ENCODE measurements at regions not wholly inside any gene's neighbourhood (a gene's known extent, or its start where the extent isn't known, plus 50 kb on each side); places are given as distances from the start of the nearest gene placed in this dataset.
"Not testable (repeated sequence)": the region's sequence is repeated elsewhere in the genome, so short reads cannot be mapped to it uniquely, and the experiment has no call there.

DNA sequence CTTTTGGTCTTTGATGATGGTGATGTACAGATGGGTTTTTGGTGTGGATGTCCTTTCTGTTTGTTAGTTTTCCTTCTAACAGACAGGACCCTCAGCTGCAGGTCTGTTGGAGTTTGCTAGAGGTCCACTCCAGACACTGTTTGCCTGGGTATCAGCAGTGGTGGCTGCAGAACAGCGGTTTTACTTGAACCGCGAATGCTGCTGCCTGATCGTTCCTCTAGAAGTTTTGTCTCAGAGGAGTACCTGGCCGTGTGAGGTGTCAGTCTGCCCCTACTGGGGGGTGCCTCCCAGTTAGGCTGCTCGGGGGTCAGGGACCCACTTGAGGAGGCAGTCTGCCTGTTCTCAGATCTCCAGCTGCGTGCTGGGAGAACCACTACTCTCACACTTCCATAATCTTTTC, 125.0 kb downstream of the GOLGA6L6 start:
- H3K4me1 Mint-ChIP-seq (ENCODE audit: insufficient read depth, unreplicated experiment); H3K36me3 Mint-ChIP-seq (ENCODE audit: insufficient read depth, unreplicated experiment); H3K27ac Mint-ChIP-seq (ENCODE audit: low read depth, unreplicated experiment); BruUV-seq (replicated peaks); intact Hi-C loops (cut with micrococcal nuclease); H3K4me3 Mint-ChIP-seq (ENCODE audit: unreplicated experiment); CTCF ChIA-PET; DNase-seq (ENCODE audit: unreplicated experiment); H3K27me3 Mint-ChIP-seq (ENCODE audit: insufficient read depth, unreplicated experiment): not testable (repeated sequence)
- H3K9me3 Mint-ChIP-seq (ENCODE audit: unreplicated experiment): peaks cover 14% of the 10 kb centered on the region
- POLR2A ChIA-PET: interaction anchor here (0.6 kb wide), 1 partner anchor 630 kb away, joined by 3 read pairs; no protein-coding TSS in a partner anchor

DNA sequence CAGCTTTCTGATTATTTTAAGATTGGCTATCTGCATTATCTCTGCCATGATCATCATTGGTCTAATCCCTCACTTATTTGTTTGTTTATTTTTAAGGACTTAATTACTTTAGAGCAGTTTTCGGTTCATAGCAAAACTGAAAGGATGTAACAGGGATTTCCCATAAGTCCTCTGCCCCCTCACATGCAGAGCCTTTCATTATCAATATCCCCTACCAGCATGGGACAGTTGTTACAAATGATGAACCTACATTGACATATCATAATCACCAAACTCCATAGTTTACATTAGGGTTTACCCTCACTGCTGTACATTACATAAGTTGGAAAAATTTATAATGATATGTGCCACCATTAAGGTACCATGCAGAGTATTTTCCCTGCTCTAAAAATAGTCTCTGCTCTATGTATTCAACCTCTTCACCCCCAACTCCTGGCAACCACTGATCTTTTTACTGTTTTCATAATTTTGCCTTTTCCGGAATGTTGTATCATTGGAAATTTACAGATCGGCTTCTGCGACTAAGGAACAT, 131.9 kb downstream of the GOLGA6L6 start:
- CTCF ChIA-PET: interaction anchor here (0.8 kb wide), 1 partner anchor 215 kb away, joined by 3 read pairs; no protein-coding TSS in a partner anchor
- H3K9me3 Mint-ChIP-seq (ENCODE audit: unreplicated experiment); H3K27me3 Mint-ChIP-seq (ENCODE audit: insufficient read depth, unreplicated experiment); DNase-seq (ENCODE audit: unreplicated experiment); intact Hi-C loops (cut with micrococcal nuclease); H3K27ac Mint-ChIP-seq (ENCODE audit: low read depth, unreplicated experiment); H3K36me3 Mint-ChIP-seq (ENCODE audit: insufficient read depth, unreplicated experiment); BruUV-seq (replicated peaks); H3K4me3 Mint-ChIP-seq (ENCODE audit: unreplicated experiment); H3K4me1 Mint-ChIP-seq (ENCODE audit: insufficient read depth, unreplicated experiment); POLR2A ChIA-PET: not testable (repeated sequence)

DNA sequence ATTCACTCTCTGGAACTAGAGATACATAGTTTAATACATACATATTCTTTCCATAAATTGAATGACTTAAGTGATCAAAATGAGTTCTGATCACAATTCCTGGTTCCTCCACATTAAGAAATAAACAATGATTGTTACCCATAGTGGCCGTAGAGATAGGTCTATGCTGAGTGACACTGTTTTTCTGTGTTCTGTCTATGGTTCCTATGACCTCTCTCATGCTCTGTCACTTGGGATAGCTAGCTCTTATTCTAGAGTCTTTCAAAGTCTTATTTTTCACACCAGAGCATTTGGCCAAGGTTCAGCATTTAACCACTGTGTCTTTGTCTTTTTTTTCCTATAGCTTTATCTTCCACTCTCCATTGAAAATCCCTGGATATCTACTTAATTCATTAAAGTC, 132.4 kb downstream of the GOLGA6L6 start:
- ChIA-PET POLR2A (no interaction called here), CTCF (interaction anchor here (0.8 kb wide), 1 partner anchor 215 kb away, joined by 3 read pairs; no protein-coding TSS in a partner anchor)
- BruUV-seq (replicated peaks): no TSS peak
- no peak overlapping the region for H3K4me3 Mint-ChIP-seq (ENCODE audit: unreplicated experiment)
- H3K9me3 Mint-ChIP-seq (ENCODE audit: unreplicated experiment): peaks cover 2% of the 10 kb centered on the region
- no peaks in the 10 kb centered on the region for H3K4me1 Mint-ChIP-seq (ENCODE audit: insufficient read depth, unreplicated experiment)
- no peak for TF ChIP-seq CTCF (IDR thresholded peaks at IDR 0.05; ENCODE audit: unreplicated experiment)
- DNase-seq (ENCODE audit: unreplicated experiment): no peak
- H3K36me3 Mint-ChIP-seq (ENCODE audit: insufficient read depth, unreplicated experiment): no peaks in the 10 kb centered on the region
- no peaks in the 10 kb centered on the region for H3K27me3 Mint-ChIP-seq (ENCODE audit: insufficient read depth, unreplicated experiment)
- H3K27ac Mint-ChIP-seq (ENCODE audit: low read depth, unreplicated experiment): no peak overlapping the region
- intact Hi-C loops (cut with micrococcal nuclease): no loop called here

DNA sequence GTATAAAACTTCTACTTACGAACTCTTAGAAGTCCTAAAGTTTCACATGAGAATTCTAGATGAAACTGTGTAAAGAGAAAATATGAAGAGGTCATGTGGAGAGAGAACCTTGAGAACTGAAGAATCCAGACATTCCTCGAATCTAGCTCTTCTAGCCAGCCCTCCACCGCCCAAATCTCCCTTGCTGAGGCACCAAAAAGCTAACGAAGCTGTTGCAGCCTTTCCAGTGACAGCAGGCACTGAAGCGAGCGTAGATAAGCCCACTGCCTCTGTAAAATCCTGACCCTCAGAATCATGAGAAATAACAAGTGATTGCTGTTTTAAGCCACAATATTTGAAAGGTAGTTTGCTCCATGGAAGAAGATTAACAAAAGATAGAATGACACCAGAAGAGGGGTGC, 134.0 kb downstream of the GOLGA6L6 start:
- POLR2A ChIA-PET: no interaction called here
- intact Hi-C loops (cut with micrococcal nuclease): no loop called here
- Mint-ChIP-seq H3K36me3 (ENCODE audit: insufficient read depth, unreplicated experiment) (no peaks in the 10 kb centered on the region), H3K27ac (ENCODE audit: low read depth, unreplicated experiment) (no peak overlapping the region), H3K4me1 (ENCODE audit: insufficient read depth, unreplicated experiment) (no peaks in the 10 kb centered on the region), H3K9me3 (ENCODE audit: unreplicated experiment) (no peaks in the 10 kb centered on the region), H3K27me3 (ENCODE audit: insufficient read depth, unreplicated experiment) (no peaks in the 10 kb centered on the region), H3K4me3 (ENCODE audit: unreplicated experiment) (no peak overlapping the region)
- no peak for TF ChIP-seq CTCF (IDR thresholded peaks at IDR 0.05; ENCODE audit: unreplicated experiment)
- DNase-seq (ENCODE audit: unreplicated experiment): no peak
- no TSS peak for BruUV-seq (replicated peaks)
- CTCF ChIA-PET: interaction anchor here (0.6 kb wide), 1 partner anchor 1857 kb away, joined by 3 read pairs; no protein-coding TSS in a partner anchor

GRCh38 chr15:20404571-20404970, 137.0 kb downstream of the GOLGA6L6 start:
- CTCF ChIA-PET; DNase-seq (ENCODE audit: unreplicated experiment); POLR2A ChIA-PET; H3K9me3 Mint-ChIP-seq (ENCODE audit: unreplicated experiment); intact Hi-C loops (cut with micrococcal nuclease); BruUV-seq (replicated peaks); H3K4me1 Mint-ChIP-seq (ENCODE audit: insufficient read depth, unreplicated experiment); H3K27ac Mint-ChIP-seq (ENCODE audit: low read depth, unreplicated experiment); H3K36me3 Mint-ChIP-seq (ENCODE audit: insufficient read depth, unreplicated experiment); H3K4me3 Mint-ChIP-seq (ENCODE audit: unreplicated experiment); H3K27me3 Mint-ChIP-seq (ENCODE audit: insufficient read depth, unreplicated experiment): not testable (repeated sequence)

GRCh38 chr15:20402586-20402985, 139.0 kb downstream of the GOLGA6L6 start:
- intact Hi-C loops (cut with micrococcal nuclease); CTCF ChIA-PET: not testable (repeated sequence)

GRCh38 chr15:20401058-20401457, 140.5 kb downstream of the GOLGA6L6 start:
- BruUV-seq (replicated peaks); DNase-seq (ENCODE audit: unreplicated experiment); H3K4me1 Mint-ChIP-seq (ENCODE audit: insufficient read depth, unreplicated experiment); H3K36me3 Mint-ChIP-seq (ENCODE audit: insufficient read depth, unreplicated experiment); intact Hi-C loops (cut with micrococcal nuclease); H3K4me3 Mint-ChIP-seq (ENCODE audit: unreplicated experiment); H3K27me3 Mint-ChIP-seq (ENCODE audit: insufficient read depth, unreplicated experiment); H3K27ac Mint-ChIP-seq (ENCODE audit: low read depth, unreplicated experiment); H3K9me3 Mint-ChIP-seq (ENCODE audit: unreplicated experiment): not testable (repeated sequence)
- ChIA-PET CTCF (interaction anchor here (0.7 kb wide), 1 partner anchor 1823 kb away, joined by 3 read pairs; no protein-coding TSS in a partner anchor), POLR2A (interaction anchor here (0.6 to 0.7 kb wide), 2 partner anchors 14 to 30 kb away, joined by 3 read pairs; no protein-coding TSS in a partner anchor)

More at GRCh38 chr15:20402586-20402985, 139.0 kb downstream of the GOLGA6L6 start:
- H3K4me3 Mint-ChIP-seq (ENCODE audit: unreplicated experiment); H3K27me3 Mint-ChIP-seq (ENCODE audit: insufficient read depth, unreplicated experiment); POLR2A ChIA-PET; DNase-seq (ENCODE audit: unreplicated experiment); H3K27ac Mint-ChIP-seq (ENCODE audit: low read depth, unreplicated experiment); BruUV-seq (replicated peaks); H3K36me3 Mint-ChIP-seq (ENCODE audit: insufficient read depth, unreplicated experiment); H3K4me1 Mint-ChIP-seq (ENCODE audit: insufficient read depth, unreplicated experiment); H3K9me3 Mint-ChIP-seq (ENCODE audit: unreplicated experiment): not testable (repeated sequence)

DNA sequence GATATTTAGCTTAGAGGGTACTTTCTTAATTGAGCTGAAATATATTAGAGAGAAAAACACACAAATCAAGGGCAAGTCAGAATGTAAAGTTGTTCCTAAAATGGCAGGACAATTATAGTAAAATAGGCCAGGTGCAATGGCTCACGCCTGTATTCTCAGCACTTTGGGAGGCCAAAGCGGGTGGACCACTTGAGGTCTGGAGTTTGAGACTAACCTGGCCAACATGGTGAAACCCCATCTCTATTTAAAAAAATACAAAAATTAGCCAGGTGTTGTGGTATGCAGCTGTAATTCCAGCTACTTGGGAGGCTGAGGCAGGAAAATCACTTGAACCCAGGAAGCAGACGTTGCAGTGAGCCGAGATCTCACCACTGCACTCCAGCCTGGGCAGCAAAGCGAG, 142.9 kb downstream of the GOLGA6L6 start:
- H3K4me3 Mint-ChIP-seq (ENCODE audit: unreplicated experiment); DNase-seq (ENCODE audit: unreplicated experiment); H3K4me1 Mint-ChIP-seq (ENCODE audit: insufficient read depth, unreplicated experiment); POLR2A ChIA-PET; H3K36me3 Mint-ChIP-seq (ENCODE audit: insufficient read depth, unreplicated experiment); intact Hi-C loops (cut with micrococcal nuclease); H3K27me3 Mint-ChIP-seq (ENCODE audit: insufficient read depth, unreplicated experiment); H3K9me3 Mint-ChIP-seq (ENCODE audit: unreplicated experiment); H3K27ac Mint-ChIP-seq (ENCODE audit: low read depth, unreplicated experiment); BruUV-seq (replicated peaks): not testable (repeated sequence)
- CTCF ChIA-PET: interaction anchor here (0.7 kb wide), 1 partner anchor 10 kb away, joined by 4 read pairs; no protein-coding TSS in a partner anchor
